Prostate gland (tissue), 2 donors: ENCODE measurements at regions not wholly inside any gene's neighbourhood (a gene's known extent, or its start where the extent isn't known, plus 50 kb on each side); places are given as distances from the start of the nearest gene placed in this dataset.

Experiments used
- DNase-seq: peaks from one replicate; pipeline ENCODE4 v3.0.0-alpha.2; 2019; ENCODE audit warnings: low spot score
- H3K27ac ChIP-seq, 2 donors: fragments of 200-600 bp; sonication (generic); 2 replicates each; pipeline ENCODE4 v1.5.1; 2017 to 2019
- H3K27me3 ChIP-seq: fragments of 200-600 bp; sonication (generic); replicated peaks from 2 replicates; pipeline ENCODE4 v1.5.1; 2019; ENCODE audit not compliant: insufficient read depth
- H3K36me3 ChIP-seq, 2 donors: fragments of 200-600 bp; sonication (generic); 1 replicate in 1 of 2; 2 replicates in 1 of 2; pipeline versions ENCODE4 v1.5.1 to v1.8.1; 2017 to 2019
- H3K4me1 ChIP-seq: fragments of 200-600 bp; sonication (generic); replicated peaks from 2 replicates; pipeline ENCODE4 v1.5.1; 2019
- H3K4me3 ChIP-seq, 2 donors: fragments of 200-600 bp; sonication (generic); 2 replicates each; pipeline ENCODE4 v1.5.1; 2017 to 2019
- H3K9me3 ChIP-seq: fragments of 200-600 bp; sonication (generic); 2 replicates; pipeline ENCODE4 v1.5.1; 2017
- CTCF ChIP-seq, 4 experiments: fragments of 200-600 bp in 2 of 4; fragments of 450-650 bp in 2 of 4; sonication (generic) in 2 of 4; IDR thresholded peaks; 1 replicate in 3 of 4; 2 replicates in 1 of 4; pipeline ENCODE4 v1.5.1; 2016 to 2019; ENCODE audit warnings: antibody characterized with exemption in 4 of 4, mild to moderate bottlenecking in 2 of 4, moderate library complexity in 2 of 4
- POLR2A ChIP-seq: fragments of 450-650 bp; IDR thresholded peaks from one replicate; pipeline ENCODE4 v1.6.1; 2016; ENCODE audit warnings: antibody characterized with exemption, mild to moderate bottlenecking
- POLR2AphosphoS5 ChIP-seq: sonication (generic); formaldehyde crosslinking; IDR thresholded peaks from one replicate; pipeline ENCODE4 v1.6.1; 2017; ENCODE audit warnings: antibody characterized with exemption
- WGBS: methylation state at CpG from one replicate; pipeline ENCODE4 v1.1.5; 2018; 5-methylcytosine and 5-hydroxymethylcytosine counted together
- intact Hi-C: fragments of 100-400 bp; cut with DNase I; formaldehyde crosslinking; loops from one replicate; pipeline ENCODE4 v1.14.2; 2022

- no peaks in the 10 kb centered on the region for H3K36me3 ChIP-seq
- intact Hi-C loops = no loop called here
- H3K9me3 ChIP-seq = no peaks in the 10 kb centered on the region
- DNase-seq = no peak
- no peak overlapping the region for H3K27ac ChIP-seq
- WGBS = 92% methylated on average over 2 of the region's 2 CpGs
- H3K27me3 ChIP-seq = no peaks in the 10 kb centered on the region
- TF ChIP-seq POLR2A (no peak), CTCF (IDR thresholded peaks at IDR 0.05) (no peak), POLR2AphosphoS5 (no peak)
- no peak overlapping the region for H3K4me3 ChIP-seq
- no peaks in the 10 kb centered on the region for H3K4me1 ChIP-seq
These were observed 424.0 kb upstream of the FZD8 start for GRCh38 chr10:36066102-36066501.

GRCh38 chr10:36063396-36063795 lies 421.3 kb upstream of the FZD8 start:
- 79% methylated on average over 7 of the region's 7 CpGs for WGBS
- TF ChIP-seq CTCF (IDR thresholded peaks at IDR 0.05) (no peak), POLR2A (no peak), POLR2AphosphoS5 (no peak)

DNA sequence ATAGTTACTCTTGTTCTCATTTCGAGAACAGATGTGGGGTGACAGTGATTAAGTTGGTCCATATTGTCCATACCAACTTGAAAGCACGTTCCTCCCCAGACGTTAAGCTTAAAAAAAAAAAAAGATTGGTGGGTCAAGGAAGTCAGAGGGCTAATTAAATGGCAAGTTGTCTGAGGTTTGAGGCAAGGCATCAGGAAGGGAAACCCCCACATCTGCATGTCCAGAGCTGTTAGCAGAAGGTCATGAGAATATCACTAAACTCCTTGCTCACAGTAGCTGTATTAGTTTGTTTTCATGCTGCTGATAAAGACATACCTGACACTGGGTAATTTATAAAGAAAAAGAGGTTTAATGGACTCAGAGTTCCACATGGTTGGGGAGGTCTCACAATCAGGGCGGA lies 415.6 kb upstream of the FZD8 start:
- no peaks in the 10 kb centered on the region for H3K4me1 ChIP-seq
- 75% methylated on average over 4 of the region's 4 CpGs for WGBS
- H3K4me3 ChIP-seq = no peak overlapping the region
- H3K36me3 ChIP-seq = no peaks in the 10 kb centered on the region
- H3K27ac ChIP-seq = no peak overlapping the region
- H3K9me3 ChIP-seq = no peaks in the 10 kb centered on the region
- DNase-seq = no peak
- intact Hi-C loops = no loop called here
- no peaks in the 10 kb centered on the region for H3K27me3 ChIP-seq
- no peak for TF ChIP-seq POLR2A
- no peak for TF ChIP-seq CTCF (IDR thresholded peaks at IDR 0.05)
- no peak for TF ChIP-seq POLR2AphosphoS5

More at GRCh38 chr10:36063396-36063795, 421.3 kb upstream of the FZD8 start:
- no peak overlapping the region for H3K27ac ChIP-seq
- intact Hi-C loops = no loop called here
- no peaks in the 10 kb centered on the region for H3K36me3 ChIP-seq
- no peaks in the 10 kb centered on the region for H3K9me3 ChIP-seq
- H3K4me3 ChIP-seq = no peak overlapping the region
- DNase-seq = no peak
- H3K4me1 ChIP-seq = no peaks in the 10 kb centered on the region
- no peaks in the 10 kb centered on the region for H3K27me3 ChIP-seq

GRCh38 chr10:36057180-36057579 lies 415.1 kb upstream of the FZD8 start:
- intact Hi-C loops = no loop called here
- DNase-seq = no peak
- no peak overlapping the region for H3K27ac ChIP-seq
- H3K9me3 ChIP-seq = no peaks in the 10 kb centered on the region
- WGBS = 69% methylated on average over 4 of the region's 4 CpGs
- H3K36me3 ChIP-seq = no peaks in the 10 kb centered on the region
- no peak overlapping the region for H3K4me3 ChIP-seq
- no peaks in the 10 kb centered on the region for H3K27me3 ChIP-seq
- no peaks in the 10 kb centered on the region for H3K4me1 ChIP-seq
- TF ChIP-seq CTCF (IDR thresholded peaks at IDR 0.05) (no peak), POLR2AphosphoS5 (no peak), POLR2A (no peak)

GRCh38 chr10:36053775-36054174 lies 411.7 kb upstream of the FZD8 start:
- Histone ChIP-seq H3K27ac (no peak overlapping the region), H3K9me3 (no peaks in the 10 kb centered on the region), H3K36me3 (no peaks in the 10 kb centered on the region), H3K4me3 (no peak overlapping the region), H3K27me3 (no peaks in the 10 kb centered on the region), H3K4me1 (no peaks in the 10 kb centered on the region)
- 88% methylated on average over 4 of the region's 4 CpGs for WGBS
- no peak for DNase-seq
- TF ChIP-seq POLR2A (no peak), CTCF (IDR thresholded peaks at IDR 0.05) (no peak), POLR2AphosphoS5 (no peak)
- intact Hi-C loops = no loop called here
